K562 (cell line): ENCODE measurements at regions not wholly inside any gene's neighbourhood (a gene's known extent, or its start where the extent isn't known, plus 50 kb on each side); places are given as distances from the start of the nearest gene placed in this dataset.

Experiments
- ATAC-seq: fragments of 200-7000 bp; cut with Tn5 transposase; 3 replicates; pipeline ENCODE4 v1.9.1; 2020; ENCODE audit warnings: moderate library complexity
- BruUV-seq: library from RNA; stranded (reverse); fragments of 400-500 nt; replicated peaks from 2 replicates; lab custom pipeline; 2021; lab: Mats Ljungman, UMichigan
- CTCF ChIA-PET: fragments of 300-600 bp; formaldehyde crosslinking; extraction: SDS; loops from one replicate; lab custom pipeline; 2021; ENCODE audit warnings: low intra/inter-chr PET ratio; lab: Yijun Ruan, JAX
- POLR2A ChIA-PET: fragments of 300-600, 350-650 bp; sonication (Branson Sonifier 250); formaldehyde crosslinking; extraction: SDS; loops from one replicate; lab custom pipeline; 2021; ENCODE audit warnings: antibody characterized with exemption, inconsistent platforms; lab: Yijun Ruan, JAX
- DNase-seq, 4 experiments: peaks; one replicate each; pipeline versions ENCODE4 v3.0.0 to v3.0.0-alpha.2; 2011 to 2018; ENCODE audit warnings: low spot score in 3 of 4, mixed read lengths in 3 of 4; ENCODE audit errors: extremely low read depth in 1 of 4
- FAIRE-seq: peaks from 2 replicates; lab custom pipeline; 2011; peaks lifted over from hg19 to GRCh38; lab: Jason Lieb, UNC
- H2AFZ ChIP-seq: 2 replicates; pipeline ENCODE4 v1.6.0; 2011; ENCODE audit warnings: low read depth, low read length, control low read depth, inconsistent platforms
- H3K27ac ChIP-seq: fragments of 200-600 bp; 3 replicates; pipeline ENCODE4 v1.8.0; 2011; ENCODE audit warnings: low read depth, mild to moderate bottlenecking, control low read depth, inconsistent platforms, low read length, moderate library complexity, mixed read lengths; ENCODE audit errors: extremely low read depth
- H3K27me3 ChIP-seq, 2 experiments: fragments of 300-600 bp in 1 of 2; 2 replicates in 1 of 2; 3 replicates in 1 of 2; pipeline versions ENCODE4 v1.6.0 to v1.8.0; 2011; ENCODE audit warnings: inconsistent platforms in 2 of 2, low read length in 2 of 2, mild to moderate bottlenecking in 1 of 2, mixed read lengths in 1 of 2, moderate library complexity in 1 of 2; ENCODE audit not compliant: control insufficient read depth in 2 of 2, insufficient read depth in 2 of 2
- H3K36me3 ChIP-seq: fragments of 300-600 bp; 3 replicates; pipeline ENCODE4 v1.8.0; 2011; ENCODE audit warnings: mild to moderate bottlenecking, low read length, inconsistent platforms; ENCODE audit not compliant: control insufficient read depth, insufficient read depth
- H3K4me1 ChIP-seq, 2 experiments: fragments of 200-600 bp in 1 of 2; replicated peaks in 1 of 2; 2 replicates in 1 of 2; 3 replicates in 1 of 2; pipeline versions ENCODE4 v1.5.1 to v1.8.0; 2011; ENCODE audit warnings: inconsistent platforms in 2 of 2, low read length in 2 of 2, mild to moderate bottlenecking in 1 of 2, mixed read lengths in 1 of 2, moderate library complexity in 1 of 2; ENCODE audit not compliant: control insufficient read depth in 2 of 2, insufficient read depth in 2 of 2
- H3K4me2 ChIP-seq: 2 replicates; pipeline ENCODE4 v1.6.1; 2011; ENCODE audit warnings: low read length, control low read depth, inconsistent platforms, mixed read lengths; ENCODE audit not compliant: insufficient read depth
- H3K4me3 ChIP-seq: fragments of 200-600 bp; sonication (generic), shearing (Covaris generic); 2 replicates; pipeline ENCODE4 v1.5.1; 2016; ENCODE audit warnings: control low read depth, inconsistent platforms
- H3K79me2 ChIP-seq: fragments of 200-600 bp; 3 replicates; pipeline ENCODE4 v1.8.0; 2011; ENCODE audit warnings: low read length, inconsistent platforms; ENCODE audit not compliant: control insufficient read depth, insufficient read depth
- H3K9ac ChIP-seq, 2 experiments: 2 replicates each; pipeline versions ENCODE4 v1.6.0 to v1.6.1; 2011; ENCODE audit warnings: low read depth in 2 of 2, low read length in 2 of 2, control low read depth in 1 of 2, inconsistent platforms in 1 of 2, mild to moderate bottlenecking in 1 of 2, mixed read lengths in 1 of 2; ENCODE audit not compliant: insufficient read depth in 1 of 2
- H3K9me1 ChIP-seq: one replicate; pipeline ENCODE4 v1.6.0; 2011; ENCODE audit warnings: inconsistent platforms, mild to moderate bottlenecking, low read length, moderate library complexity; ENCODE audit not compliant: control insufficient read depth, insufficient read depth
- H3K9me3 ChIP-seq: replicated peaks from 2 replicates; pipeline ENCODE4 v1.5.1; 2011; ENCODE audit warnings: low read depth, low read length, inconsistent platforms; ENCODE audit not compliant: control insufficient read depth, insufficient read depth
- H4K20me1 ChIP-seq: replicated peaks from 2 replicates; pipeline ENCODE4 v1.6.1; 2011; ENCODE audit warnings: low read length, inconsistent platforms, mixed read lengths; ENCODE audit not compliant: control insufficient read depth, insufficient read depth
- ILF3 ChIP-seq: fragments of 450-650 bp; IDR thresholded peaks from 2 replicates; pipeline ENCODE4 v1.6.1; 2018; ENCODE audit warnings: antibody characterized with exemption, mild to moderate bottlenecking, moderate library complexity, borderline replicate concordance
- MTF1 ChIP-seq: fragments of 250-450 bp; sonication (Bioruptor Pico); IDR thresholded peaks from 2 replicates; pipeline ENCODE4 v1.9.0; 2021; ENCODE audit warnings: moderate library complexity, mild to moderate bottlenecking, inconsistent platforms, borderline replicate concordance
- NFIX ChIP-seq: fragments of 250-450 bp; sonication (Bioruptor Pico); IDR thresholded peaks from 2 replicates; pipeline ENCODE4 v1.4.0; 2020; ENCODE audit warnings: low read depth, mild to moderate bottlenecking, moderate library complexity
- THRAP3 ChIP-seq: fragments of 450-650 bp; IDR thresholded peaks from 2 replicates; pipeline ENCODE4 v1.6.1; 2016; ENCODE audit warnings: mild to moderate bottlenecking, inconsistent platforms, borderline replicate concordance
- TRIM24 ChIP-seq, 2 experiments: fragments of 450-650 bp; IDR thresholded peaks; 2 replicates each; pipeline ENCODE4 v1.6.1; 2016
- VEZF1 ChIP-seq: fragments of 200-800 bp; sonication (Bioruptor generic); IDR thresholded peaks from 2 replicates; pipeline ENCODE4 v1.6.1; 2017; ENCODE audit warnings: missing genetic modification characterization, missing compliant biosample characterization
- ZBTB33 ChIP-seq: sonication (generic); formaldehyde crosslinking; IDR thresholded peaks from 2 replicates; pipeline ENCODE4 v1.8.1; 2023; ENCODE audit warnings: mild to moderate bottlenecking, missing genetic modification reagents
- ZNF175 ChIP-seq: fragments of 200-800 bp; sonication (Bioruptor generic); IDR thresholded peaks from 2 replicates; pipeline ENCODE4 v1.6.1; 2016; ENCODE audit warnings: low read depth, mild to moderate bottlenecking, missing genetic modification characterization, missing compliant biosample characterization
- ZNF184 ChIP-seq: sonication (generic); formaldehyde crosslinking; IDR thresholded peaks from 2 replicates; pipeline ENCODE4 v1.5.0; 2020; ENCODE audit warnings: missing genetic modification reagents
- WGBS: fragments of 100-300 bp; shearing (Covaris generic); methylation state at CpG from one replicate; pipeline ENCODE4 v1.1.6; 2016; ENCODE audit warnings: low coverage, mixed read lengths; ENCODE audit not compliant: insufficient coverage; ENCODE audit errors: missing lambda C conversion rate; 5-methylcytosine and 5-hydroxymethylcytosine counted together
- in situ Hi-C: fragments of 300-500 bp; cut with MboI; formaldehyde crosslinking; loops from 4 replicates; pipeline ENCODE4 v1.15.0; 2018; ENCODE audit warnings: inconsistent platforms, mixed read lengths
- intact Hi-C: fragments of 100-400 bp; cut with micrococcal nuclease; formaldehyde crosslinking; loops from 2 replicates; pipeline ENCODE4 v1.14.2; 2022

- no peaks in the 10 kb centered on the region for H3K79me2 ChIP-seq
- ChIA-PET CTCF (no interaction called here), POLR2A (no interaction called here)
- TF ChIP-seq ILF3 (no peak), TRIM24 (IDR thresholded peaks at IDR 0.05) (no peak), ZNF175 (CRISPR knock-in tag) (no peak), ZNF184 (CRISPR knock-in tag) (no peak)
- no peak overlapping the region for H3K4me2 ChIP-seq
- H3K27me3 ChIP-seq: no peaks in the 10 kb centered on the region
- no peak overlapping the region for H2AFZ ChIP-seq
- no peak overlapping the region for H3K27ac ChIP-seq
- no peak for DNase-seq
- no peak for FAIRE-seq
- H3K9me1 ChIP-seq: no peaks in the 10 kb centered on the region
- H3K4me1 ChIP-seq: no peaks in the 10 kb centered on the region
- in situ Hi-C loops (no loop called here), intact Hi-C loops (no loop called here)
- H4K20me1 ChIP-seq: no peaks in the 10 kb centered on the region
- no peak overlapping the region for H3K9ac ChIP-seq
- H3K4me3 ChIP-seq: no peak overlapping the region
- no peaks in the 10 kb centered on the region for H3K36me3 ChIP-seq
- no peaks in the 10 kb centered on the region for H3K9me3 ChIP-seq
- BruUV-seq: no TSS peak
- 0% methylated on average over 2 of the region's 2 CpGs for WGBS
- no peak for ATAC-seq
These were observed 1935.4 kb upstream of the PCDH20 start for GRCh38 chr13:63351081-63351480.

GRCh38 chr13:63345835-63346234 lies 1930.2 kb upstream of the PCDH20 start:
- ATAC-seq (no peak), DNase-seq (no peak), FAIRE-seq (no peak)
- Histone ChIP-seq H3K4me3 (no peak overlapping the region), H3K9me3 (no peaks in the 10 kb centered on the region), H3K27me3 (no peaks in the 10 kb centered on the region), H2AFZ (no peak overlapping the region), H3K79me2 (no peaks in the 10 kb centered on the region), H3K36me3 (no peaks in the 10 kb centered on the region), H4K20me1 (no peaks in the 10 kb centered on the region), H3K4me1 (no peaks in the 10 kb centered on the region), H3K27ac (no peak overlapping the region), H3K4me2 (no peak overlapping the region), H3K9ac (no peak overlapping the region), H3K9me1 (no peaks in the 10 kb centered on the region)
- intact Hi-C loops: no loop called here
- ChIA-PET CTCF (no interaction called here), POLR2A (no interaction called here)
- no TSS peak for BruUV-seq
- in situ Hi-C loops: no loop called here
- TF ChIP-seq NFIX (CRISPR knock-in tag) (no peak), THRAP3 (no peak), VEZF1 (CRISPR knock-in tag) (no peak), ZBTB33 (CRISPR knock-in tag) (no peak), MTF1 (CRISPR knock-in tag) (no peak)
